Liver (tissue), 8 donors: ENCODE measurements at regions not wholly inside any gene's neighbourhood (a gene's known extent, or its start where the extent isn't known, plus 50 kb on each side); places are given as distances from the start of the nearest gene placed in this dataset.

ENCODE experiments used
- DNase-seq: peaks from one replicate; pipeline ENCODE4 v3.0.0-alpha.2; 2017; ENCODE audit warnings: low spot score
- H3K27ac ChIP-seq, 2 donors: one replicate each; pipeline ENCODE4 v1.7.0; 2013; ENCODE audit warnings: inconsistent platforms in 2 of 2, low read length in 2 of 2, control low read depth in 1 of 2, low read depth in 1 of 2, mild to moderate bottlenecking in 1 of 2
- H3K27me3 ChIP-seq, 4 donors: one replicate each; pipeline versions ENCODE4 v1.6.1 to v1.7.0; 2013; ENCODE audit warnings: low read length in 3 of 4, inconsistent platforms in 1 of 4, mild to moderate bottlenecking in 1 of 4, moderate library complexity in 1 of 4; ENCODE audit not compliant: control insufficient read depth in 4 of 4, insufficient read depth in 4 of 4
- H3K36me3 ChIP-seq, 4 donors: one replicate each; pipeline versions ENCODE4 v1.6.1 to v1.7.0; 2013; ENCODE audit warnings: low read length in 3 of 4, mild to moderate bottlenecking in 3 of 4, low read depth in 1 of 4, moderate library complexity in 1 of 4; ENCODE audit not compliant: control insufficient read depth in 4 of 4, insufficient read depth in 3 of 4
- H3K4me1 ChIP-seq, 4 donors: one replicate each; pipeline versions ENCODE4 v1.6.1 to v1.7.0; 2013; ENCODE audit warnings: low read length in 3 of 4, mild to moderate bottlenecking in 3 of 4, moderate library complexity in 1 of 4; ENCODE audit not compliant: control insufficient read depth in 4 of 4, insufficient read depth in 4 of 4
- H3K4me3 ChIP-seq, 3 donors: one replicate each; pipeline versions ENCODE4 v1.6.1 to v1.7.0; 2013; ENCODE audit warnings: low read length in 3 of 3, control low read depth in 1 of 3, low read depth in 1 of 3, mild to moderate bottlenecking in 1 of 3
- H3K9ac ChIP-seq, 2 donors: one replicate each; pipeline ENCODE4 v1.7.0; 2013; ENCODE audit warnings: low read length in 2 of 2, mild to moderate bottlenecking in 2 of 2, moderate library complexity in 2 of 2, control low read depth in 1 of 2, low read depth in 1 of 2
- H3K9me3 ChIP-seq, 4 donors: one replicate each; pipeline versions ENCODE4 v1.6.1 to v1.7.0; 2013; ENCODE audit warnings: low read length in 3 of 4; ENCODE audit not compliant: control insufficient read depth in 4 of 4
- ATF3 ChIP-seq: IDR thresholded peaks from 2 replicates; pipeline ENCODE4 v1.6.1; 2016; ENCODE audit warnings: antibody characterized with exemption
- CTCF ChIP-seq: fragments of 150-350 bp; IDR thresholded peaks from 2 replicates; pipeline ENCODE4 v1.5.1; 2017; ENCODE audit warnings: improper control_type of control experiment, low read depth, low read length; ENCODE audit not compliant: missing input control
- FOXA1 ChIP-seq: IDR thresholded peaks from 2 replicates; pipeline ENCODE4 v1.6.1; 2016; ENCODE audit warnings: antibody characterized with exemption
- GABPA ChIP-seq, 2 donors: IDR thresholded peaks in 1 of 2; conservative IDR thresholded peaks in 1 of 2; 2 replicates each; pipeline ENCODE4 v1.6.1; 2016; ENCODE audit warnings: antibody characterized with exemption in 2 of 2, mild to moderate bottlenecking in 1 of 2, moderate library complexity in 1 of 2
- HNF4A ChIP-seq, 2 donors: conservative IDR thresholded peaks; 2 replicates each; pipeline ENCODE4 v1.6.1; 2016; ENCODE audit warnings: antibody characterized with exemption in 2 of 2, mild to moderate bottlenecking in 2 of 2
- HNF4G ChIP-seq: IDR thresholded peaks from 2 replicates; pipeline ENCODE4 v1.6.1; 2016; ENCODE audit warnings: antibody characterized with exemption
- JUND ChIP-seq, 2 donors: IDR thresholded peaks; 2 replicates each; pipeline ENCODE4 v1.6.1; 2016; ENCODE audit warnings: antibody characterized with exemption in 2 of 2
- NR2F2 ChIP-seq: IDR thresholded peaks from 2 replicates; pipeline ENCODE4 v1.6.1; 2016; ENCODE audit warnings: antibody characterized with exemption
- RAD21 ChIP-seq, 2 donors: IDR thresholded peaks; 2 replicates each; pipeline ENCODE4 v1.6.1; 2016; ENCODE audit warnings: antibody characterized with exemption in 2 of 2, mild to moderate bottlenecking in 2 of 2
- RXRA ChIP-seq, 2 donors: IDR thresholded peaks; 2 replicates each; pipeline ENCODE4 v1.6.1; 2017 to 2018; ENCODE audit warnings: antibody characterized with exemption in 2 of 2, mild to moderate bottlenecking in 1 of 2
- SP1 ChIP-seq: IDR thresholded peaks from 2 replicates; pipeline ENCODE4 v1.6.1; 2018; ENCODE audit warnings: antibody characterized with exemption, mild to moderate bottlenecking
- TAF1 ChIP-seq: conservative IDR thresholded peaks from 2 replicates; pipeline ENCODE4 v1.6.1; 2016; ENCODE audit warnings: antibody characterized with exemption, mild to moderate bottlenecking
- YY1 ChIP-seq: IDR thresholded peaks from 2 replicates; pipeline ENCODE4 v1.6.1; 2016; ENCODE audit warnings: antibody characterized with exemption, mild to moderate bottlenecking
- ZBTB33 ChIP-seq: IDR thresholded peaks from 2 replicates; pipeline ENCODE4 v1.6.1; 2016; ENCODE audit warnings: antibody characterized with exemption
- WGBS: extraction: QIAGEN DNeasy Blood & Tissue Kit; methylation state at CpG from one replicate; pipeline ENCODE4 v1.1.7; 2013; 5-methylcytosine and 5-hydroxymethylcytosine counted together
- donor health status: healthy.
- donor health status: healthy.
- donor health status: healthy.
- donor health status: healthy.
- donor health status: healthy.

- Histone ChIP-seq H3K9me3 (no peaks in the 10 kb centered on the region), H3K27me3 (peaks cover 0 to 4% (median under 1%) of the 10 kb centered on the region in 4 donors), H3K4me3 (no peak overlapping the region), H3K27ac (no peak overlapping the region), H3K36me3 (no peaks in the 10 kb centered on the region), H3K4me1 (no peaks in the 10 kb centered on the region), H3K9ac (no peak overlapping the region)
- TF ChIP-seq JUND (IDR thresholded peaks at IDR 0.05) (no peak), RAD21 (IDR thresholded peaks at IDR 0.05) (no peak), RXRA (IDR thresholded peaks at IDR 0.05) (no peak)
- WGBS, result 50% methylated on average over 8 of the region's 8 CpGs
- DNase-seq, result no peak
Measured at GRCh38 chr15:94080416-94080815, 150.9 kb upstream of the MCTP2 start.

- TF ChIP-seq SP1 (no peak), GABPA (IDR thresholded peaks at IDR 0.05 in 1 of 2, conservative IDR thresholded peaks at IDR 0.05 in 1 of 2) (no peak), YY1 (no peak), TAF1 (no peak), ZBTB33 (no peak)
- WGBS, result 87% methylated on average over 4 of the region's 4 CpGs
Measured at GRCh38 chr15:94079968-94080367, 151.4 kb upstream of the MCTP2 start.

GRCh38 chr15:94079459-94079858 is 151.9 kb upstream of the MCTP2 start:
- Histone ChIP-seq H3K4me1 (no peaks in the 10 kb centered on the region), H3K27ac (no peak overlapping the region), H3K36me3 (no peaks in the 10 kb centered on the region), H3K27me3 (peaks cover 0 to 5% (median under 1%) of the 10 kb centered on the region in 4 donors), H3K9ac (no peak overlapping the region), H3K9me3 (no peaks in the 10 kb centered on the region), H3K4me3 (no peak overlapping the region)
- 82% methylated on average over 4 of the region's 4 CpGs for WGBS
- DNase-seq, result no peak
- TF ChIP-seq TAF1 (no peak), ZBTB33 (no peak), HNF4G (no peak), NR2F2 (no peak), CTCF (no peak), RAD21 (IDR thresholded peaks at IDR 0.05) (no peak), HNF4A (conservative IDR thresholded peaks at IDR 0.05) (no peak), JUND (IDR thresholded peaks at IDR 0.05) (no peak), GABPA (IDR thresholded peaks at IDR 0.05 in 1 of 2, conservative IDR thresholded peaks at IDR 0.05 in 1 of 2) (no peak), ATF3 (no peak), RXRA (IDR thresholded peaks at IDR 0.05) (no peak), FOXA1 (no peak)

More at GRCh38 chr15:94079968-94080367, 151.4 kb upstream of the MCTP2 start:
- Histone ChIP-seq H3K27me3 (peaks cover 0 to 5% (median under 1%) of the 10 kb centered on the region in 4 donors), H3K4me3 (no peak overlapping the region), H3K9ac (no peak overlapping the region), H3K4me1 (no peaks in the 10 kb centered on the region), H3K27ac (no peak overlapping the region), H3K36me3 (no peaks in the 10 kb centered on the region), H3K9me3 (no peaks in the 10 kb centered on the region)
- no peak for DNase-seq
